Upper lobe of left lung (tissue), 4 donors: ENCODE measurements at regions not wholly inside any gene's neighbourhood (a gene's known extent, or its start where the extent isn't known, plus 50 kb on each side); places are given as distances from the start of the nearest gene placed in this dataset.

ENCODE experiments used
- CTCF ChIP-seq, 6 experiments: fragments of 450-650 bp in 4 of 6; fragments of 200-600 bp in 2 of 6; sonication (generic) in 2 of 6; IDR thresholded peaks; one replicate each; pipeline ENCODE4 v1.5.1; 2016 to 2019; ENCODE audit warnings: antibody characterized with exemption in 6 of 6
- POLR2AphosphoS5 ChIP-seq, 2 donors: sonication (generic); formaldehyde crosslinking; IDR thresholded peaks; one replicate each; pipeline ENCODE4 v1.5.1; 2017; ENCODE audit warnings: antibody characterized with exemption in 2 of 2

- no peak for TF ChIP-seq CTCF (IDR thresholded peaks at IDR 0.05)
- TF ChIP-seq POLR2AphosphoS5 (IDR thresholded peaks at IDR 0.05): no peak
Observed at GRCh38 chr18:54702686-54703085, 111.6 kb downstream of the DYNAP start.
